ENCODE measurements at regions not wholly inside any gene's neighbourhood (a gene's known extent, or its start where the extent isn't known, plus 50 kb on each side); places are given as distances from the start of the nearest gene placed in this dataset.

GRCh38 chr3:95029644-95030043 lies 966.8 kb downstream of the NSUN3 start:
- H3K4me3 ChIP-seq (ENCODE audit: low read length): no peak overlapping the region
- H3K9me3 ChIP-seq (ENCODE audit: control insufficient read depth, low read length): no peaks in the 10 kb centered on the region
- no peaks in the 10 kb centered on the region for H3K27me3 ChIP-seq (replicated peaks; ENCODE audit: control insufficient read depth, insufficient read depth, low read length)
- DNase-seq (ENCODE audit: low read depth): no peak
- H3K4me1 ChIP-seq (ENCODE audit: control insufficient read depth, insufficient read depth, low read length): no peaks in the 10 kb centered on the region
- H3K36me3 ChIP-seq (ENCODE audit: control insufficient read depth, insufficient read depth, low read length, severe bottlenecking): no peaks in the 10 kb centered on the region
- H3K9ac ChIP-seq (ENCODE audit: low read length): no peak overlapping the region

DNA sequence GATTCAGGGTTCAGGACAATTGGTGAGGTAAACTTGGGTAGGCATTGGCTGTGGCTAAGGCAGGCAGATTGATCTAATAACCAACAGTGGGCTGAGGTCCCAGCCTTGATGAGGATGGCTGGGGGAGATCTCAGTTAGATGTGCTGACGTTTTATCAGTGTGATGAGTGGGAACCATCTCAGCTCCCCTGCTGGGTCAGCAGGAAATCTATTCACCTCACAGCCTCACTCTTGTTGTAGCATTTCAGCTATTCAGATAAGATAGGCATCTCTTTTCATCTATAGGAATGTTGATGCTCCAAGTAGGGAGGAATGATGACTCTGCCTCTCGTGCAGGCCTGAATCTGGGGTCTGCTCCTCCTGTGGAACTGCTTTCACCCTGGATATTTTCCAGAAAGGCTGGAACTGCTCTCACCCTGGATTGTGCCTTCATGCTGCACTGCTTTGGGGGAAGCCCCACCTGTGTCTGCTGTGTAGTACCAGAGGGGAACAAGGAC lies 973.7 kb downstream of the NSUN3 start:
- no peak for DNase-seq (ENCODE audit: low read depth)
- H3K36me3 ChIP-seq (ENCODE audit: control insufficient read depth, insufficient read depth, low read length, severe bottlenecking): no peaks in the 10 kb centered on the region
- no peak overlapping the region for H3K4me3 ChIP-seq (ENCODE audit: low read length)
- H3K9ac ChIP-seq (ENCODE audit: low read length): no peak overlapping the region
- H3K9me3 ChIP-seq (ENCODE audit: control insufficient read depth, low read length): peaks cover 6% of the 10 kb centered on the region
- H3K27me3 ChIP-seq (replicated peaks; ENCODE audit: control insufficient read depth, insufficient read depth, low read length): no peaks in the 10 kb centered on the region
- no peaks in the 10 kb centered on the region for H3K4me1 ChIP-seq (ENCODE audit: control insufficient read depth, insufficient read depth, low read length)

DNA sequence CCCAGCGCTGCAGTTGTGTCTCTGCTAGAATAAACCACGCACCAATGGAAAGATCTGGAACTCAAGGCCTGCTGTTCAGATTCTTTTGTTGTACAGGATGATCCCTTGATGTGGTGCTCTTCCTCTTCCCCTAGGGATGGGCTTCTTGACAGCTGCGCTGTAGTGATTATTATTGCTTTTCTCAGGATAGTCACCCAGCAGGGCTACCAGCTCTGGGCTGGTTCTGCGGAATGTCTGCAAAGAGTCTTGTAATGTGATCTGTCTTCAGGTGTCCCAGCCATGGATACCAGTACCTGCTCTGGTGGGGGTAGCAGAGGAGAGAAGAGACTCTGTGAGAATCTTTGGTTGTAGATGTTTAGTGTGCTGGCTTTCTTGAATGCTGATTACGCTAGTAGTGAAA lies 974.2 kb downstream of the NSUN3 start:
- no peaks in the 10 kb centered on the region for H3K36me3 ChIP-seq (ENCODE audit: control insufficient read depth, insufficient read depth, low read length, severe bottlenecking)
- H3K27me3 ChIP-seq (replicated peaks; ENCODE audit: control insufficient read depth, insufficient read depth, low read length): no peaks in the 10 kb centered on the region
- H3K4me1 ChIP-seq (ENCODE audit: control insufficient read depth, insufficient read depth, low read length): no peaks in the 10 kb centered on the region
- peaks cover 6% of the 10 kb centered on the region for H3K9me3 ChIP-seq (ENCODE audit: control insufficient read depth, low read length)
- H3K9ac ChIP-seq (ENCODE audit: low read length): no peak overlapping the region
- DNase-seq (ENCODE audit: low read depth): no peak
- no peak overlapping the region for H3K4me3 ChIP-seq (ENCODE audit: low read length)

DNA sequence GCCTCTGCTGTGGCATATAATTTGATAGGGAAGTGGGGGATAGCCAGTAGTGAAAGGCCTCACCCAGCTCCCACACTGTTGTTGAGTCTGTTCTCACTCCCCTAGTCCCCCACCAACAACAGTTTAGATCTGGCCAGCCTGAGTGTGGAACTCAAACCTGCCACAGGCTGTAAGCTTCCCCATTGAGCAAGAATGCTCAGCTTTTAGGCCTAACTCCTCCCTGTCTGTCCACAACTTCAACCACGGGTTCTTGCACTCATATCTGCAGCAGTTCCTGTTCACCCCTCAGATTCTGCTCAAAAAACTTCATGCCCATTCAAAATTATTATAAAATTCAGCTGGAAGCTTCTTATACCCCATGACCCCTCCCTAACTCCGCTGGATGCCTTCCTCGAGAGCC lies 975.1 kb downstream of the NSUN3 start:
- peaks cover 6% of the 10 kb centered on the region for H3K9me3 ChIP-seq (ENCODE audit: control insufficient read depth, low read length)
- H3K4me3 ChIP-seq (ENCODE audit: low read length): no peak overlapping the region
- H3K4me1 ChIP-seq (ENCODE audit: control insufficient read depth, insufficient read depth, low read length): no peaks in the 10 kb centered on the region
- no peak overlapping the region for H3K9ac ChIP-seq (ENCODE audit: low read length)
- no peak for DNase-seq (ENCODE audit: low read depth)
- H3K36me3 ChIP-seq (ENCODE audit: control insufficient read depth, insufficient read depth, low read length, severe bottlenecking): no peaks in the 10 kb centered on the region
- no peaks in the 10 kb centered on the region for H3K27me3 ChIP-seq (replicated peaks; ENCODE audit: control insufficient read depth, insufficient read depth, low read length)

DNA sequence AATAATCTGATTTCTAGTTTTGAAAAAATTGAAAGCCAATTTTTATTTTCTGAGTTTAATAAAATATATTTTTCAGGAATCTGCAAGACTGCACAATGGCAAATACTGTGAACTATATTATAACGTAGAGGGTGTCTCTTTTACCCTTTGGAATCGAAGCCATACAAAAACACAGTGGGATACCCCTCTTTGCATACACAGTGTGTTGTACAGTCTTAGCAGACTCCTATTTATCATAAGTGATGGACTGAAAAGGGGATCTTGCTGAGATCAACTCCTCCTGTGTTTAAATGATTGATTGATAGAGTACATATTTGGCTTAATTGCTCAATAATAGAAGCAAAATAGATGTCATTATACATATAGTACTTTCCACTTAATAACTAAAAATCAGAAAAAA lies 981.2 kb downstream of the NSUN3 start:
- Histone ChIP-seq H3K27me3 (replicated peaks; ENCODE audit: control insufficient read depth, insufficient read depth, low read length) (no peaks in the 10 kb centered on the region), H3K4me3 (ENCODE audit: low read length) (no peak overlapping the region), H3K9me3 (ENCODE audit: control insufficient read depth, low read length) (peaks cover 3% of the 10 kb centered on the region), H3K36me3 (ENCODE audit: control insufficient read depth, insufficient read depth, low read length, severe bottlenecking) (no peaks in the 10 kb centered on the region), H3K9ac (ENCODE audit: low read length) (no peak overlapping the region), H3K4me1 (ENCODE audit: control insufficient read depth, insufficient read depth, low read length) (no peaks in the 10 kb centered on the region)
- no peak for DNase-seq (ENCODE audit: low read depth)

- no peak for DNase-seq (ENCODE audit: low read depth)
- Histone ChIP-seq H3K27me3 (replicated peaks; ENCODE audit: control insufficient read depth, insufficient read depth, low read length) (no peaks in the 10 kb centered on the region), H3K4me3 (ENCODE audit: low read length) (no peak overlapping the region), H3K9me3 (ENCODE audit: control insufficient read depth, low read length) (no peaks in the 10 kb centered on the region), H3K9ac (ENCODE audit: low read length) (no peak overlapping the region), H3K4me1 (ENCODE audit: control insufficient read depth, insufficient read depth, low read length) (no peaks in the 10 kb centered on the region), H3K36me3 (ENCODE audit: control insufficient read depth, insufficient read depth, low read length, severe bottlenecking) (no peaks in the 10 kb centered on the region)
These were observed 985.7 kb downstream of the NSUN3 start for GRCh38 chr3:95048564-95048963.

- no peaks in the 10 kb centered on the region for H3K36me3 ChIP-seq (ENCODE audit: control insufficient read depth, insufficient read depth, low read length, severe bottlenecking)
- no peaks in the 10 kb centered on the region for H3K4me1 ChIP-seq (ENCODE audit: control insufficient read depth, insufficient read depth, low read length)
- no peak overlapping the region for H3K9ac ChIP-seq (ENCODE audit: low read length)
- DNase-seq (ENCODE audit: low read depth): no peak
- no peaks in the 10 kb centered on the region for H3K27me3 ChIP-seq (replicated peaks; ENCODE audit: control insufficient read depth, insufficient read depth, low read length)
- H3K9me3 ChIP-seq (ENCODE audit: control insufficient read depth, low read length): no peaks in the 10 kb centered on the region
- H3K4me3 ChIP-seq (ENCODE audit: low read length): no peak overlapping the region
These were observed 987.0 kb downstream of the NSUN3 start for GRCh38 chr3:95049841-95050240.

DNA sequence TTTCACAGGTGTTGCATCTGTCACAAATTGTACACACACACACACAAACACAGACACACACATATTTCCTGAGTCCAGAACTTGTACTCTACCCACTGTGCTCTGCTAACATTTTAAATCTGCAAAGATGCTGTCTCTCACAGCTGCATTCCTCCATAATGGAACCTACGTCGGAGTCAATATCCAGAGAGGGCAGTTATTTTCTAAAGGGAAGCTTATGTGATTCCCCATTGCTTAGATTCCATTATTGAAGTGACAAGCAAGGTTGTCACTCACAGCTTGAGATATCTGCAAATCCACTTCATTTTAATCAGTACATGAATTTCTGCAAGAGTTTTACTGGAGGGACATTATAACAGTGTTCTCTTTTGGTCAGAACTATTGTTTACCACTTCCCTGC lies 992.4 kb downstream of the NSUN3 start:
- DNase-seq (ENCODE audit: low read depth): no peak
- Histone ChIP-seq H3K9ac (ENCODE audit: low read length) (no peak overlapping the region), H3K9me3 (ENCODE audit: control insufficient read depth, low read length) (no peaks in the 10 kb centered on the region), H3K4me3 (ENCODE audit: low read length) (no peak overlapping the region), H3K36me3 (ENCODE audit: control insufficient read depth, insufficient read depth, low read length, severe bottlenecking) (no peaks in the 10 kb centered on the region), H3K4me1 (ENCODE audit: control insufficient read depth, insufficient read depth, low read length) (no peaks in the 10 kb centered on the region), H3K27me3 (replicated peaks; ENCODE audit: control insufficient read depth, insufficient read depth, low read length) (no peaks in the 10 kb centered on the region)

DNA sequence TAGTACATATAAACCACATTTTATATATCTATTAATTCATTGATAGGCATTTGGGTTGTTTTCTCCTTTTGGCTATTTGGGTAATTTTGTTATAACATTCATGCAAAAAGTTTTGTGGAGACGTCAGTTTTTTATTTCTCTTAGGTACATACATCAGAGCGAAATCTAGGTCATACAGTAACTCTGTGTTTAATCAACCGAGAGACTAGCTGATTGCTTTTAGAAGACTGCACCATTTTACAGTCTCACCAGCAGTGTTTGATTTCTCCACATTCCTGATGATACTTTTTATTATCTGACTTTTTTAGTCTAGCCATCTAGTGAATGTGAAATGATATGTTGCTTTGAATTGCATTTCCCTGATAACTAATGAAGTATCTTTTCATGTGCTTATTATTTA lies 1019.3 kb downstream of the NSUN3 start:
- no peaks in the 10 kb centered on the region for H3K9me3 ChIP-seq (ENCODE audit: control insufficient read depth, low read length)
- H3K27me3 ChIP-seq (replicated peaks; ENCODE audit: control insufficient read depth, insufficient read depth, low read length): no peaks in the 10 kb centered on the region
- DNase-seq (ENCODE audit: low read depth): no peak
- no peak overlapping the region for H3K4me3 ChIP-seq (ENCODE audit: low read length)
- H3K36me3 ChIP-seq (ENCODE audit: control insufficient read depth, insufficient read depth, low read length, severe bottlenecking): no peaks in the 10 kb centered on the region
- no peaks in the 10 kb centered on the region for H3K4me1 ChIP-seq (ENCODE audit: control insufficient read depth, insufficient read depth, low read length)
- H3K9ac ChIP-seq (ENCODE audit: low read length): no peak overlapping the region

DNA sequence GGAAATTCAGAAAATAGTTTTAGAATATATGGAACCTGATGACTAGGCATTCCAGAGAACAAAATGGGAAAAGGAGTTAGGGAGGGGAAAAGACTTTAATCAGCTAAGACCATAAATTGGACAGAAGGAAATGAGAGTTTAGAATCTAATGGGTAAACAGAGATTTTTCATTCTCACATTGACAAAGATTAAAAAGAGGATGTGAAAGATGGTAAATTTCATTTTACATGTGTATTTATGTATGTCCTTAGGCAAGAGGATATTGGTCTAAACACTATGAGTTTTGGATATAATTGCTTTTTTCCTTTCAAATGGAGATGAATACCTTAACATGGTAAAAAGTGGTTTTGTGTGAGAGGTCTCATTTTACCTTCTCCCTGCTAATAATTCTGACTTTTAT lies 1021.9 kb downstream of the NSUN3 start:
- Histone ChIP-seq H3K27me3 (replicated peaks; ENCODE audit: control insufficient read depth, insufficient read depth, low read length) (no peaks in the 10 kb centered on the region), H3K4me3 (ENCODE audit: low read length) (no peak overlapping the region), H3K9me3 (ENCODE audit: control insufficient read depth, low read length) (no peaks in the 10 kb centered on the region), H3K4me1 (ENCODE audit: control insufficient read depth, insufficient read depth, low read length) (no peaks in the 10 kb centered on the region), H3K9ac (ENCODE audit: low read length) (no peak overlapping the region), H3K36me3 (ENCODE audit: control insufficient read depth, insufficient read depth, low read length, severe bottlenecking) (no peaks in the 10 kb centered on the region)
- DNase-seq (ENCODE audit: low read depth): no peak

DNA sequence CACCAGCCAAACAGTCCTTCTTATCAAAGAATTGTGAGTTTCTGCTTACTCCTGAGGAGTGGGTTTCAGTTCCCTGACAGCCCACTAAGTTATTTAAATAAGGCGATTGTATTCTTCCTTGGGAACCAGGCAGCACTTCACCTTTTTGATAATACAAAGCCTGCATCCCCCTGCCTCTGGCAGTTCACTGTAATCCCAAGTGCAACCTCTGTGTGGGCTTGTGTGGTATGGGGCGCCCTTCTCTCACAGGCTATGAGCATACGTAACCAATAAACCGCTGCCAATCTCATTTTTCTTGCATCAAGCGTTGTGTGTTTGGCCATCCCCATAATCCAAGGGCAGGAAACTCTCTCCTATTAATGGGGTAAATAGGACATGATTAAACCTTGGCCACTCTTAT lies 1025.6 kb downstream of the NSUN3 start:
- no peaks in the 10 kb centered on the region for H3K4me1 ChIP-seq (ENCODE audit: control insufficient read depth, insufficient read depth, low read length)
- DNase-seq (ENCODE audit: low read depth): no peak
- H3K9me3 ChIP-seq (ENCODE audit: control insufficient read depth, low read length): no peaks in the 10 kb centered on the region
- no peaks in the 10 kb centered on the region for H3K27me3 ChIP-seq (replicated peaks; ENCODE audit: control insufficient read depth, insufficient read depth, low read length)
- no peak overlapping the region for H3K4me3 ChIP-seq (ENCODE audit: low read length)
- H3K36me3 ChIP-seq (ENCODE audit: control insufficient read depth, insufficient read depth, low read length, severe bottlenecking): no peaks in the 10 kb centered on the region
- no peak overlapping the region for H3K9ac ChIP-seq (ENCODE audit: low read length)

- H3K27me3 ChIP-seq (replicated peaks; ENCODE audit: control insufficient read depth, insufficient read depth, low read length): no peaks in the 10 kb centered on the region
- H3K9ac ChIP-seq (ENCODE audit: low read length): no peak overlapping the region
- peak; percentile 1 for DNase-seq (ENCODE audit: low read depth)
- no peaks in the 10 kb centered on the region for H3K4me1 ChIP-seq (ENCODE audit: control insufficient read depth, insufficient read depth, low read length)
- H3K36me3 ChIP-seq (ENCODE audit: control insufficient read depth, insufficient read depth, low read length, severe bottlenecking): no peaks in the 10 kb centered on the region
- H3K4me3 ChIP-seq (ENCODE audit: low read length): no peak overlapping the region
- H3K9me3 ChIP-seq (ENCODE audit: control insufficient read depth, low read length): no peaks in the 10 kb centered on the region
These were observed 1034.6 kb downstream of the NSUN3 start for GRCh38 chr3:95097493-95097892.

All from adipocyte (in vitro differentiated cells).